ENCODE measurements at regions not wholly inside any gene's neighbourhood (a gene's known extent, or its start where the extent isn't known, plus 50 kb on each side); places are given as distances from the start of the nearest gene placed in this dataset.

DNA sequence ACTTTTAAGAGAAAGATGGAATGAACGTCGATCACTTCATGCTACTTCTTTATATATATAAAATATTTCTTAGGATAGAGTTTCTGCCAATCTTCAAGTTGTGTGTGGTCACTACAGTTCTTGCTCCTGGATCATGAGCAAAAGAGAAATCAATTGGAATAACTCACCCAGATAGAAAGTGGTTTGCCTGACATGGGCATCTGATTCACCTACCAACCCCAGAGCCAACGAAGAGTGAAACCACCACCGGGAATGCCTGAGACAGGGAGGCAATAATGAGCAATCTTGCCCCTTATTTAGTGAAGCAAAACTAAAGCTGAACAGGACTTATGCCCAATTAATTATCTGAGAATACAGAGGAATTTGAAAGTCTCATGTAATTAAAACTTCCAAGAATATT, 250.2 kb upstream of the REG3G start:
- DNase-seq (ENCODE audit: low spot score) = no peak
- H3K9me3 ChIP-seq (ENCODE audit: control insufficient read depth in 4 of 4, low read length in 3 of 4) = no peaks in the 10 kb centered on the region
- H3K4me3 ChIP-seq (ENCODE audit: low read depth in 1 of 3, low read length in 3 of 3) = no peak overlapping the region
- 89% methylated on average over 4 of the region's 4 CpGs for WGBS
- H3K27ac ChIP-seq (ENCODE audit: low read depth in 1 of 2, low read length in 2 of 2) = no peak overlapping the region
- no peak overlapping the region for H3K9ac ChIP-seq (ENCODE audit: low read depth in 1 of 2, low read length in 2 of 2)
- H3K36me3 ChIP-seq (ENCODE audit: control insufficient read depth in 4 of 4, insufficient read depth in 3 of 4, low read depth in 1 of 4, low read length in 3 of 4) = no peaks in the 10 kb centered on the region
- H3K4me1 ChIP-seq (ENCODE audit: control insufficient read depth in 4 of 4, insufficient read depth in 4 of 4, low read length in 3 of 4) = no peaks in the 10 kb centered on the region
- H3K27me3 ChIP-seq (ENCODE audit: control insufficient read depth in 4 of 4, insufficient read depth in 4 of 4, low read length in 3 of 4) = peaks cover 0 to 3% (median 0%) of the 10 kb centered on the region in 4 donors
- TF ChIP-seq, protein P1, sequence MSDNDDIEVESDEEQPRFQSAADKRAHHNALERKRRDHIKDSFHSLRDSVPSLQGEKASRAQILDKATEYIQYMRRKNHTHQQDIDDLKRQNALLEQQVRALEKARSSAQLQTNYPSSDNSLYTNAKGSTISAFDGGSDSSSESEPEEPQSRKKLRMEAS (IDR thresholded peaks at IDR 0.05) = no peak
- TF ChIP-seq, protein P2, sequence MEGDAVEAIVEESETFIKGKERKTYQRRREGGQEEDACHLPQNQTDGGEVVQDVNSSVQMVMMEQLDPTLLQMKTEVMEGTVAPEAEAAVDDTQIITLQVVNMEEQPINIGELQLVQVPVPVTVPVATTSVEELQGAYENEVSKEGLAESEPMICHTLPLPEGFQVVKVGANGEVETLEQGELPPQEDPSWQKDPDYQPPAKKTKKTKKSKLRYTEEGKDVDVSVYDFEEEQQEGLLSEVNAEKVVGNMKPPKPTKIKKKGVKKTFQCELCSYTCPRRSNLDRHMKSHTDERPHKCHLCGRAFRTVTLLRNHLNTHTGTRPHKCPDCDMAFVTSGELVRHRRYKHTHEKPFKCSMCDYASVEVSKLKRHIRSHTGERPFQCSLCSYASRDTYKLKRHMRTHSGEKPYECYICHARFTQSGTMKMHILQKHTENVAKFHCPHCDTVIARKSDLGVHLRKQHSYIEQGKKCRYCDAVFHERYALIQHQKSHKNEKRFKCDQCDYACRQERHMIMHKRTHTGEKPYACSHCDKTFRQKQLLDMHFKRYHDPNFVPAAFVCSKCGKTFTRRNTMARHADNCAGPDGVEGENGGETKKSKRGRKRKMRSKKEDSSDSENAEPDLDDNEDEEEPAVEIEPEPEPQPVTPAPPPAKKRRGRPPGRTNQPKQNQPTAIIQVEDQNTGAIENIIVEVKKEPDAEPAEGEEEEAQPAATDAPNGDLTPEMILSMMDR (IDR thresholded peaks at IDR 0.05; ENCODE audit: low read depth, low read length, missing input control) = no peak
- no peak for TF ChIP-seq GABPA (IDR thresholded peaks at IDR 0.05 in 1 of 2, conservative IDR thresholded peaks at IDR 0.05 in 1 of 2)
- TF ChIP-seq RXRA (IDR thresholded peaks at IDR 0.05) = no peak
- TF ChIP-seq JUND (IDR thresholded peaks at IDR 0.05) = no peak
- no peak for TF ChIP-seq SP1 (IDR thresholded peaks at IDR 0.05)
- no peak for TF ChIP-seq TAF1 (conservative IDR thresholded peaks at IDR 0.05)

DNA sequence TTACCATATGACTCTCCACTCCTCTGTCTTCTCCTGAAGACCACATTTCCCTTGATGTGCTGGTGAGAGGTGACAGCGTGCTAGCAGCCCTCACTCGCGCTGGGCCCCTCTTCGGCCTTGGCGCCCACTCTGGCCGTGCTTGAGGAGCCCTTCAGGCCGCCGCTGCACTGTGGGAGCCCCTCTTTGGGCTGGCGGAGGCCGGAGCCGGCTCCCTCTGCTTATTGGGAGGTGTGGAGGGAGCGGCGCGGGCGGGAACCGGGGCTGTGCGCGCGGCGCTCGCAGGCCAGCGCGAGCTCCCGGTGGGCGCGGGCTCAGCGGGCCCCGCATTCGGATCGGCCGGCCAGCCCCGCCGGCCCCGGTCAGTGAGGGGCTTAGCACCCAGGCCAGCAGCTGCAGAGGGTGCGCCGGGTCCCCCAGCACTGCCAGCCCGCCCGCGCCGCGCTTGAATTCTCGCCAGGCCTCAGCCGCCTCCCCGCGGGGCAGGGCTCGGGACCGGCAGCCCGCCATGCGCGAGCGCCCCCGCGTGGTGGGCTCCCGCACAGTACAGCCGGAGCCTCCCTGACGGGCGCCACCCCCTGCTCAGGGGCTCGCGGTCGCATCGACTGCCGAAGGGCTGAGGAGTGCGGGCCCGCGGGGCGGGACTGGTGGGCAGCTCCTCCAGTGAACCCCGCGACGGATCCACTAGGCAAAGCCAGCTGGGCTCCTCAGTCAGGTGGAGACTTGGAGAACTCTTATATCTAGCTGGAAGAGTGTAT, 246.6 kb upstream of the REG3G start:
- TF ChIP-seq RXRA (IDR thresholded peaks at IDR 0.05) (no peak), HNF4G (IDR thresholded peaks at IDR 0.05) (no peak), SP1 (IDR thresholded peaks at IDR 0.05) (no peak), TAF1 (conservative IDR thresholded peaks at IDR 0.05) (no peak), YY1 (IDR thresholded peaks at IDR 0.05) (no peak), FOXA2 (IDR thresholded peaks at IDR 0.05) (no peak), RAD21 (IDR thresholded peaks at IDR 0.05) (no peak), GABPA (IDR thresholded peaks at IDR 0.05 in 1 of 2, conservative IDR thresholded peaks at IDR 0.05 in 1 of 2) (no peak), HNF4A (conservative IDR thresholded peaks at IDR 0.05) (no peak), NR2F2 (IDR thresholded peaks at IDR 0.05) (no peak), JUND (IDR thresholded peaks at IDR 0.05) (no peak), EGR1 (IDR thresholded peaks at IDR 0.05; ENCODE audit: low read depth in 2 of 2) (no peak), FOXA1 (IDR thresholded peaks at IDR 0.05) (no peak)
- TF ChIP-seq, protein P3, sequence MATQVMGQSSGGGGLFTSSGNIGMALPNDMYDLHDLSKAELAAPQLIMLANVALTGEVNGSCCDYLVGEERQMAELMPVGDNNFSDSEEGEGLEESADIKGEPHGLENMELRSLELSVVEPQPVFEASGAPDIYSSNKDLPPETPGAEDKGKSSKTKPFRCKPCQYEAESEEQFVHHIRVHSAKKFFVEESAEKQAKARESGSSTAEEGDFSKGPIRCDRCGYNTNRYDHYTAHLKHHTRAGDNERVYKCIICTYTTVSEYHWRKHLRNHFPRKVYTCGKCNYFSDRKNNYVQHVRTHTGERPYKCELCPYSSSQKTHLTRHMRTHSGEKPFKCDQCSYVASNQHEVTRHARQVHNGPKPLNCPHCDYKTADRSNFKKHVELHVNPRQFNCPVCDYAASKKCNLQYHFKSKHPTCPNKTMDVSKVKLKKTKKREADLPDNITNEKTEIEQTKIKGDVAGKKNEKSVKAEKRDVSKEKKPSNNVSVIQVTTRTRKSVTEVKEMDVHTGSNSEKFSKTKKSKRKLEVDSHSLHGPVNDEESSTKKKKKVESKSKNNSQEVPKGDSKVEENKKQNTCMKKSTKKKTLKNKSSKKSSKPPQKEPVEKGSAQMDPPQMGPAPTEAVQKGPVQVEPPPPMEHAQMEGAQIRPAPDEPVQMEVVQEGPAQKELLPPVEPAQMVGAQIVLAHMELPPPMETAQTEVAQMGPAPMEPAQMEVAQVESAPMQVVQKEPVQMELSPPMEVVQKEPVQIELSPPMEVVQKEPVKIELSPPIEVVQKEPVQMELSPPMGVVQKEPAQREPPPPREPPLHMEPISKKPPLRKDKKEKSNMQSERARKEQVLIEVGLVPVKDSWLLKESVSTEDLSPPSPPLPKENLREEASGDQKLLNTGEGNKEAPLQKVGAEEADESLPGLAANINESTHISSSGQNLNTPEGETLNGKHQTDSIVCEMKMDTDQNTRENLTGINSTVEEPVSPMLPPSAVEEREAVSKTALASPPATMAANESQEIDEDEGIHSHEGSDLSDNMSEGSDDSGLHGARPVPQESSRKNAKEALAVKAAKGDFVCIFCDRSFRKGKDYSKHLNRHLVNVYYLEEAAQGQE (IDR thresholded peaks at IDR 0.05) = no peak
- TF ChIP-seq, protein P4, sequence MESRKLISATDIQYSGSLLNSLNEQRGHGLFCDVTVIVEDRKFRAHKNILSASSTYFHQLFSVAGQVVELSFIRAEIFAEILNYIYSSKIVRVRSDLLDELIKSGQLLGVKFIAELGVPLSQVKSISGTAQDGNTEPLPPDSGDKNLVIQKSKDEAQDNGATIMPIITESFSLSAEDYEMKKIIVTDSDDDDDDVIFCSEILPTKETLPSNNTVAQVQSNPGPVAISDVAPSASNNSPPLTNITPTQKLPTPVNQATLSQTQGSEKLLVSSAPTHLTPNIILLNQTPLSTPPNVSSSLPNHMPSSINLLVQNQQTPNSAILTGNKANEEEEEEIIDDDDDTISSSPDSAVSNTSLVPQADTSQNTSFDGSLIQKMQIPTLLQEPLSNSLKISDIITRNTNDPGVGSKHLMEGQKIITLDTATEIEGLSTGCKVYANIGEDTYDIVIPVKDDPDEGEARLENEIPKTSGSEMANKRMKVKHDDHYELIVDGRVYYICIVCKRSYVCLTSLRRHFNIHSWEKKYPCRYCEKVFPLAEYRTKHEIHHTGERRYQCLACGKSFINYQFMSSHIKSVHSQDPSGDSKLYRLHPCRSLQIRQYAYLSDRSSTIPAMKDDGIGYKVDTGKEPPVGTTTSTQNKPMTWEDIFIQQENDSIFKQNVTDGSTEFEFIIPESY (IDR thresholded peaks at IDR 0.05) = no peak
- TF ChIP-seq, protein P5, sequence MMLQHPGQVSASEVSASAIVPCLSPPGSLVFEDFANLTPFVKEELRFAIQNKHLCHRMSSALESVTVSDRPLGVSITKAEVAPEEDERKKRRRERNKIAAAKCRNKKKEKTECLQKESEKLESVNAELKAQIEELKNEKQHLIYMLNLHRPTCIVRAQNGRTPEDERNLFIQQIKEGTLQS (IDR thresholded peaks at IDR 0.05) = no peak
- TF ChIP-seq, protein P1 (IDR thresholded peaks at IDR 0.05) = no peak
- TF ChIP-seq, protein P2 (IDR thresholded peaks at IDR 0.05; ENCODE audit: low read depth, low read length, missing input control) = no peak
- no peak overlapping the region for H3K4me3 ChIP-seq (ENCODE audit: low read depth in 1 of 3, low read length in 3 of 3)
- no peaks in the 10 kb centered on the region for H3K4me1 ChIP-seq (ENCODE audit: control insufficient read depth in 4 of 4, insufficient read depth in 4 of 4, low read length in 3 of 4)
- DNase-seq (ENCODE audit: low spot score) = no peak
- H3K36me3 ChIP-seq (ENCODE audit: control insufficient read depth in 4 of 4, insufficient read depth in 3 of 4, low read depth in 1 of 4, low read length in 3 of 4) = no peaks in the 10 kb centered on the region
- peaks cover 0 to 3% (median 0%) of the 10 kb centered on the region in 4 donors for H3K27me3 ChIP-seq (ENCODE audit: control insufficient read depth in 4 of 4, insufficient read depth in 4 of 4, low read length in 3 of 4)
- no peak overlapping the region for H3K9ac ChIP-seq (ENCODE audit: low read depth in 1 of 2, low read length in 2 of 2)
- no peak overlapping the region for H3K27ac ChIP-seq (ENCODE audit: low read depth in 1 of 2, low read length in 2 of 2)
- WGBS = 90% methylated on average over 69 of the region's 69 CpGs
- H3K9me3 ChIP-seq (ENCODE audit: control insufficient read depth in 4 of 4, low read length in 3 of 4) = no peaks in the 10 kb centered on the region
